ENCODE measurements at regions not wholly inside any gene's neighbourhood (a gene's known extent, or its start where the extent isn't known, plus 50 kb on each side); places are given as distances from the start of the nearest gene placed in this dataset.

GRCh38 chr21:41583274-41583790, 75.4 kb upstream of the TMPRSS2 start:
- H3K36me3 ChIP-seq (ENCODE audit: control insufficient read depth, insufficient read depth, low read length), result no peaks in the 10 kb centered on the region
- no peaks in the 10 kb centered on the region for H3K9me3 ChIP-seq (ENCODE audit: control insufficient read depth, low read length)
- no peak overlapping the region for H3K4me3 ChIP-seq (ENCODE audit: low read length)
- H3K9ac ChIP-seq (ENCODE audit: low read length), result no peak overlapping the region
- H3K4me1 ChIP-seq (ENCODE audit: control insufficient read depth, insufficient read depth, low read length), result peaks cover 60% of the 10 kb centered on the region
- H3K27me3 ChIP-seq (ENCODE audit: control insufficient read depth, insufficient read depth, low read length), result no peaks in the 10 kb centered on the region

- no peaks in the 10 kb centered on the region for H3K27me3 ChIP-seq (ENCODE audit: control insufficient read depth, insufficient read depth, low read length)
- H3K36me3 ChIP-seq (ENCODE audit: control insufficient read depth, insufficient read depth, low read length), result no peaks in the 10 kb centered on the region
- no peaks in the 10 kb centered on the region for H3K9me3 ChIP-seq (ENCODE audit: control insufficient read depth, low read length)
- no peak overlapping the region for H3K9ac ChIP-seq (ENCODE audit: low read length)
- peaks cover 59% of the 10 kb centered on the region for H3K4me1 ChIP-seq (ENCODE audit: control insufficient read depth, insufficient read depth, low read length)
- H3K4me3 ChIP-seq (ENCODE audit: low read length), result no peak overlapping the region
Observed at GRCh38 chr21:41582866-41583265, 74.9 kb upstream of the TMPRSS2 start.

- no peaks in the 10 kb centered on the region for H3K27me3 ChIP-seq (ENCODE audit: control insufficient read depth, insufficient read depth, low read length)
- H3K4me1 ChIP-seq (ENCODE audit: control insufficient read depth, insufficient read depth, low read length), result peaks cover 59% of the 10 kb centered on the region
- no peaks in the 10 kb centered on the region for H3K36me3 ChIP-seq (ENCODE audit: control insufficient read depth, insufficient read depth, low read length)
- no peak overlapping the region for H3K4me3 ChIP-seq (ENCODE audit: low read length)
- H3K9me3 ChIP-seq (ENCODE audit: control insufficient read depth, low read length), result no peaks in the 10 kb centered on the region
- H3K9ac ChIP-seq (ENCODE audit: low read length), result no peak overlapping the region
Observed at GRCh38 chr21:41582298-41582840, 74.4 kb upstream of the TMPRSS2 start.

GRCh38 chr21:41581592-41582228, 73.8 kb upstream of the TMPRSS2 start:
- no peak overlapping the region for H3K9ac ChIP-seq (ENCODE audit: low read length)

GRCh38 chr21:41580758-41581554, 73.0 kb upstream of the TMPRSS2 start:
- H3K4me1 ChIP-seq (ENCODE audit: control insufficient read depth, insufficient read depth, low read length), result peaks cover 64% of the 10 kb centered on the region

More at GRCh38 chr21:41581592-41582228, 73.8 kb upstream of the TMPRSS2 start:
- H3K4me3 ChIP-seq (ENCODE audit: low read length), result no peak overlapping the region
- no peaks in the 10 kb centered on the region for H3K27me3 ChIP-seq (ENCODE audit: control insufficient read depth, insufficient read depth, low read length)
- H3K9me3 ChIP-seq (ENCODE audit: control insufficient read depth, low read length), result no peaks in the 10 kb centered on the region
- peaks cover 59% of the 10 kb centered on the region for H3K4me1 ChIP-seq (ENCODE audit: control insufficient read depth, insufficient read depth, low read length)
- no peaks in the 10 kb centered on the region for H3K36me3 ChIP-seq (ENCODE audit: control insufficient read depth, insufficient read depth, low read length)

GRCh38 chr21:41579692-41580091, 71.7 kb upstream of the TMPRSS2 start:
- no peak overlapping the region for H3K9ac ChIP-seq (ENCODE audit: low read length)
- H3K9me3 ChIP-seq (ENCODE audit: control insufficient read depth, low read length), result no peaks in the 10 kb centered on the region
- no peaks in the 10 kb centered on the region for H3K27me3 ChIP-seq (ENCODE audit: control insufficient read depth, insufficient read depth, low read length)
- H3K4me1 ChIP-seq (ENCODE audit: control insufficient read depth, insufficient read depth, low read length), result peaks cover 64% of the 10 kb centered on the region
- no peak overlapping the region for H3K4me3 ChIP-seq (ENCODE audit: low read length)
- no peaks in the 10 kb centered on the region for H3K36me3 ChIP-seq (ENCODE audit: control insufficient read depth, insufficient read depth, low read length)

More at GRCh38 chr21:41580758-41581554, 73.0 kb upstream of the TMPRSS2 start:
- Histone ChIP-seq H3K27me3 (ENCODE audit: control insufficient read depth, insufficient read depth, low read length) (no peaks in the 10 kb centered on the region), H3K4me3 (ENCODE audit: low read length) (no peak overlapping the region), H3K9ac (ENCODE audit: low read length) (no peak overlapping the region), H3K9me3 (ENCODE audit: control insufficient read depth, low read length) (no peaks in the 10 kb centered on the region), H3K36me3 (ENCODE audit: control insufficient read depth, insufficient read depth, low read length) (no peaks in the 10 kb centered on the region)

- peaks cover 55% of the 10 kb centered on the region for H3K4me1 ChIP-seq (ENCODE audit: control insufficient read depth, insufficient read depth, low read length)
- no peak overlapping the region for H3K9ac ChIP-seq (ENCODE audit: low read length)
- H3K4me3 ChIP-seq (ENCODE audit: low read length), result no peak overlapping the region
- H3K27me3 ChIP-seq (ENCODE audit: control insufficient read depth, insufficient read depth, low read length), result no peaks in the 10 kb centered on the region
- H3K9me3 ChIP-seq (ENCODE audit: control insufficient read depth, low read length), result no peaks in the 10 kb centered on the region
- no peaks in the 10 kb centered on the region for H3K36me3 ChIP-seq (ENCODE audit: control insufficient read depth, insufficient read depth, low read length)
Observed at GRCh38 chr21:41578716-41579115, 70.8 kb upstream of the TMPRSS2 start.

GRCh38 chr21:41578083-41578482, 70.1 kb upstream of the TMPRSS2 start:
- no peak overlapping the region for H3K9ac ChIP-seq (ENCODE audit: low read length)
- H3K4me1 ChIP-seq (ENCODE audit: control insufficient read depth, insufficient read depth, low read length), result peaks cover 48% of the 10 kb centered on the region
- H3K27me3 ChIP-seq (ENCODE audit: control insufficient read depth, insufficient read depth, low read length), result no peaks in the 10 kb centered on the region
- no peaks in the 10 kb centered on the region for H3K36me3 ChIP-seq (ENCODE audit: control insufficient read depth, insufficient read depth, low read length)
- no peaks in the 10 kb centered on the region for H3K9me3 ChIP-seq (ENCODE audit: control insufficient read depth, low read length)
- H3K4me3 ChIP-seq (ENCODE audit: low read length), result no peak overlapping the region

GRCh38 chr21:41576013-41576615, 68.2 kb upstream of the TMPRSS2 start:
- Histone ChIP-seq H3K4me1 (ENCODE audit: control insufficient read depth, insufficient read depth, low read length) (peaks cover 29% of the 10 kb centered on the region), H3K9ac (ENCODE audit: low read length) (no peak overlapping the region), H3K9me3 (ENCODE audit: control insufficient read depth, low read length) (no peaks in the 10 kb centered on the region), H3K27me3 (ENCODE audit: control insufficient read depth, insufficient read depth, low read length) (no peaks in the 10 kb centered on the region), H3K4me3 (ENCODE audit: low read length) (no peak overlapping the region), H3K36me3 (ENCODE audit: control insufficient read depth, insufficient read depth, low read length) (no peaks in the 10 kb centered on the region)

GRCh38 chr21:41573902-41574690, 66.1 kb upstream of the TMPRSS2 start:
- H3K4me1 ChIP-seq (ENCODE audit: control insufficient read depth, insufficient read depth, low read length), result peaks cover 9% of the 10 kb centered on the region
- no peaks in the 10 kb centered on the region for H3K9me3 ChIP-seq (ENCODE audit: control insufficient read depth, low read length)
- no peaks in the 10 kb centered on the region for H3K36me3 ChIP-seq (ENCODE audit: control insufficient read depth, insufficient read depth, low read length)
- no peaks in the 10 kb centered on the region for H3K27me3 ChIP-seq (ENCODE audit: control insufficient read depth, insufficient read depth, low read length)
- H3K4me3 ChIP-seq (ENCODE audit: low read length), result no peak overlapping the region
- no peak overlapping the region for H3K9ac ChIP-seq (ENCODE audit: low read length)

GRCh38 chr21:41571938-41572510, 64.1 kb upstream of the TMPRSS2 start:
- no peaks in the 10 kb centered on the region for H3K27me3 ChIP-seq (ENCODE audit: control insufficient read depth, insufficient read depth, low read length)
- no peaks in the 10 kb centered on the region for H3K9me3 ChIP-seq (ENCODE audit: control insufficient read depth, low read length)
- no peak overlapping the region for H3K9ac ChIP-seq (ENCODE audit: low read length)
- H3K36me3 ChIP-seq (ENCODE audit: control insufficient read depth, insufficient read depth, low read length), result no peaks in the 10 kb centered on the region
- peaks cover 9% of the 10 kb centered on the region for H3K4me1 ChIP-seq (ENCODE audit: control insufficient read depth, insufficient read depth, low read length)
- H3K4me3 ChIP-seq (ENCODE audit: low read length), result no peak overlapping the region

Data from mucosa of stomach (tissue), 1 donor.